ENCODE measurements at regions not wholly inside any gene's neighbourhood (a gene's known extent, or its start where the extent isn't known, plus 50 kb on each side); places are given as distances from the start of the nearest gene placed in this dataset.

DNA sequence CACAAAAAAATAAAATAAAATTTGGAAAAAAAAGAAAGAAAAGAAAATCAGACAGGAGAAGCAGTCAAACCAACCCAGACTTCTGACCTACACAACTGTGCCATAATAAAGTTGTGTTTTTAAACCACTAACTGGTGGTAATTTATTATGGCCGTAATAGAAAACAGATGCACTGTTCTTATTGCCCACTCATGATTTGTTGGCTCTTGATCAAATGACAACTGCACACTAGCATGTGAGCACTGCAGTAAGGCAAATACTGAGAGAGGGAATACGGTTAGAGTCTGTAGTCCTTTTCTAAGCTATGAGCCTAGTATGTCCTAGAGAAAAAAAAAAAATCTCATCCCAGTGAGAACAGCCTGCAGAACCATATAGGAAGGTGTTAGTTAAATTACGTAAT lies 61.2 kb upstream of the TNR start:
- H3K4me3 Mint-ChIP-seq: no peak overlapping the region
- H3K9me3 Mint-ChIP-seq: no peaks in the 10 kb centered on the region
- H3K4me1 Mint-ChIP-seq: no peaks in the 10 kb centered on the region
- intact Hi-C loops (cut with micrococcal nuclease): no loop called here
- no peaks in the 10 kb centered on the region for H3K27me3 Mint-ChIP-seq
- no peak overlapping the region for H3K27ac Mint-ChIP-seq
- no peak for DNase-seq
- H3K36me3 Mint-ChIP-seq (ENCODE audit: low read depth): no peaks in the 10 kb centered on the region

DNA sequence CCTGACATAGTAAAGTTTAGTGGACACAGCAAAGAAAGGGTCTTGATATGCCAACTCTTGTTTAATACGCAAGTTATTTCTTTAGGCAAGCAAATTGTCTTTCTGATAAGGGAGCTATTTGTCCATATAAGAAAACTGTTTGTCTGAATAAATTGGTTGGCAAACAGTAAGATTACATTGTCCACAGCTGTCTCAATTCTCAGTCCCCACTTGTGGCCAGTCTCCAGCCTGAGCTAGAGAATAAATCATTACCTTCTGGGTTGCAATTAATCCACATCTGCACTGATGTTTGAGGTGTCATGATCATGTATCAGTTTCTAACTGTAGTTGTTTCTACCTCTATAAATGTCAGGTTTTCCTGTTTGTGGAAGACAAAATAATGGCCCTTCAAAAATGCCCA lies 60.0 kb upstream of the TNR start:
- H3K4me3 Mint-ChIP-seq: no peak overlapping the region
- no peak overlapping the region for H3K27ac Mint-ChIP-seq
- no peaks in the 10 kb centered on the region for H3K9me3 Mint-ChIP-seq
- no peak for DNase-seq
- H3K27me3 Mint-ChIP-seq: no peaks in the 10 kb centered on the region
- H3K36me3 Mint-ChIP-seq (ENCODE audit: low read depth): no peaks in the 10 kb centered on the region
- intact Hi-C loops (cut with micrococcal nuclease): no loop called here
- H3K4me1 Mint-ChIP-seq: no peaks in the 10 kb centered on the region

GRCh38 chr1:175802407-175803123 lies 59.2 kb upstream of the TNR start:
- intact Hi-C loops (cut with micrococcal nuclease): no loop called here
- no peak overlapping the region for H3K27ac Mint-ChIP-seq
- H3K9me3 Mint-ChIP-seq: no peaks in the 10 kb centered on the region
- no peaks in the 10 kb centered on the region for H3K36me3 Mint-ChIP-seq (ENCODE audit: low read depth)
- DNase-seq: no peak
- no peaks in the 10 kb centered on the region for H3K4me1 Mint-ChIP-seq
- no peak overlapping the region for H3K4me3 Mint-ChIP-seq
- no peaks in the 10 kb centered on the region for H3K27me3 Mint-ChIP-seq

DNA sequence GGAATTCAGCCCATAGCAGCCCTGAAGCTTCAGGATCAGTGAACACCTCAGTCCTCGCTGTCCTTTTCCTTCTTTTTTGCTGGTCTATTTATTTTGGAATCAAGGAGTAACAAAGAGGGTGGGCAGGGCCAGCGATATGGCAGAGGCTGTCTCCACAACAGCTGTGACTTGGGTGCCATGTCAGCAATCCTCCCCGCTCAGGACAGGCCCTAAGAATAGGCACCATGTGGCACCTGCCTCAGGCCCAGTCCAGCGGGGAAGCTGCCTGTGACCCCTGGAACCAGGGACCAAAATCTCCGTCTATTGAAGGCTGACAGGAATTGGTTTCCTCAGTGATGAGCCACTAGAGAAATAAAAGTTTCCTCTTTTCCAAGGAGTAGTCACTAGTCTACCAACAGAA lies 58.6 kb upstream of the TNR start:
- Mint-ChIP-seq H3K27me3 (peaks cover 2% of the 10 kb centered on the region), H3K27ac (no peak overlapping the region), H3K4me3 (no peak overlapping the region), H3K9me3 (no peaks in the 10 kb centered on the region), H3K36me3 (ENCODE audit: low read depth) (no peaks in the 10 kb centered on the region), H3K4me1 (no peaks in the 10 kb centered on the region)
- no peak for DNase-seq
- intact Hi-C loops (cut with micrococcal nuclease): no loop called here

- intact Hi-C loops (cut with micrococcal nuclease): no loop called here
- H3K4me3 Mint-ChIP-seq: no peak overlapping the region
- H3K27ac Mint-ChIP-seq: no peak overlapping the region
- DNase-seq: no peak
- peaks cover 8% of the 10 kb centered on the region for H3K27me3 Mint-ChIP-seq
- no peaks in the 10 kb centered on the region for H3K4me1 Mint-ChIP-seq
- H3K36me3 Mint-ChIP-seq (ENCODE audit: low read depth): no peaks in the 10 kb centered on the region
- H3K9me3 Mint-ChIP-seq: no peaks in the 10 kb centered on the region
Measured at GRCh38 chr1:175797576-175797975, 54.2 kb upstream of the TNR start.

- H3K36me3 Mint-ChIP-seq (ENCODE audit: low read depth): no peaks in the 10 kb centered on the region
- H3K27ac Mint-ChIP-seq: no peak overlapping the region
- H3K4me3 Mint-ChIP-seq: no peak overlapping the region
- intact Hi-C loops (cut with micrococcal nuclease): no loop called here
- H3K9me3 Mint-ChIP-seq: no peaks in the 10 kb centered on the region
- no peak for DNase-seq
- peaks cover 10% of the 10 kb centered on the region for H3K27me3 Mint-ChIP-seq
- H3K4me1 Mint-ChIP-seq: no peaks in the 10 kb centered on the region
Measured at GRCh38 chr1:175794586-175794985, 51.2 kb upstream of the TNR start.

DNA sequence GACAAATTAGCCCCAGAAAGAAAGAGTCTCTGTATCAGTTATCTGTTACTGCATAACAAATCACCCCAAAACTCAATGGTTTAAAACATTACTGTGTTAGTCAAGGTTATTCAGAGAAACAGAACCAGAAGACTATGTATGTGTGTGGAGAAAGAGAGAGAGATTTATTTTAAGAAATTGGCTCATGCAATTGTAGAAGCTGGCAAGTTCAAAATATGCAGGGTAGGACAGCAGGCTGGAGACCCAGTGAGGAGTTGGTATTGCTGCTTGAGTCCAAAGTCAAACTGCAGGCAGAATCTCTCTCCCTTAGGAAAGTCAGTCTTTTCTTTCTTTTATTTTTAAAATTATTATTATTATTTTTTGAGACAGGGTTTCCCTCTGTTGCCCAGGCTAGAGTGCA lies 50.2 kb upstream of the TNR start:
- DNase-seq: no peak
- no peaks in the 10 kb centered on the region for H3K9me3 Mint-ChIP-seq
- H3K4me1 Mint-ChIP-seq: no peaks in the 10 kb centered on the region
- no peak overlapping the region for H3K4me3 Mint-ChIP-seq
- H3K27me3 Mint-ChIP-seq: peaks cover 10% of the 10 kb centered on the region
- intact Hi-C loops (cut with micrococcal nuclease): no loop called here
- no peaks in the 10 kb centered on the region for H3K36me3 Mint-ChIP-seq (ENCODE audit: low read depth)
- H3K27ac Mint-ChIP-seq: no peak overlapping the region
